Gastrocnemius medialis (tissue), 4 donors: ENCODE measurements at regions not wholly inside any gene's neighbourhood (a gene's known extent, or its start where the extent isn't known, plus 50 kb on each side); places are given as distances from the start of the nearest gene placed in this dataset.

Experiments
- ATAC-seq, 2 donors: fragments of 150-250 bp; one replicate each; pipeline ENCODE4 v1.9.1; 2016
- DNase-seq, 2 donors: peaks; one replicate each; pipeline ENCODE4 v3.0.0-alpha.2; 2019
- H3K27ac ChIP-seq, 4 donors: fragments of 200-600 bp; sonication (generic); 1 replicate in 1 of 4; 2 replicates in 3 of 4; pipeline ENCODE4 v1.5.1; 2016 to 2018; ENCODE audit warnings: mild to moderate bottlenecking in 2 of 4, moderate library complexity in 1 of 4
- H3K27me3 ChIP-seq, 3 donors: fragments of 200-600 bp; sonication (generic) in 2 of 3; 1 replicate in 1 of 3; 2 replicates in 2 of 3; pipeline versions ENCODE4 v1.5.1 to v1.6.0; 2016 to 2019; ENCODE audit warnings: mild to moderate bottlenecking in 1 of 3, moderate library complexity in 1 of 3
- H3K36me3 ChIP-seq, 2 donors: fragments of 200-600 bp; sonication (generic) in 1 of 2; one replicate each; pipeline ENCODE4 v1.5.1; 2017 to 2018
- H3K4me1 ChIP-seq, 2 donors: fragments of 200-600 bp; sonication (generic) in 1 of 2; one replicate each; pipeline ENCODE4 v1.5.1; 2016 to 2017; ENCODE audit warnings: mild to moderate bottlenecking in 2 of 2
- H3K4me3 ChIP-seq, 4 donors: fragments of 200-600 bp; sonication (generic) in 3 of 4; 1 replicate in 1 of 4; 2 replicates in 3 of 4; pipeline ENCODE4 v1.5.1; 2016 to 2019; ENCODE audit warnings: mild to moderate bottlenecking in 2 of 4
- H3K9me3 ChIP-seq, 3 donors: fragments of 200-600 bp; sonication (generic) in 2 of 3; 1 replicate in 1 of 3; 2 replicates in 2 of 3; pipeline ENCODE4 v1.5.1; 2016 to 2019
- CTCF ChIP-seq, 5 experiments: fragments of 450-650 bp in 3 of 5; fragments of 200-600 bp in 2 of 5; sonication (generic) in 2 of 5; IDR thresholded peaks in 4 of 5; conservative IDR thresholded peaks in 1 of 5; 1 replicate in 4 of 5; 2 replicates in 1 of 5; pipeline ENCODE4 v1.5.1; 2016 to 2019; ENCODE audit warnings: antibody characterized with exemption in 5 of 5, mild to moderate bottlenecking in 3 of 5, moderate library complexity in 3 of 5
- POLR2A ChIP-seq, 2 donors: fragments of 450-650 bp; IDR thresholded peaks; one replicate each; pipeline ENCODE4 v1.6.1; 2017; ENCODE audit warnings: antibody characterized with exemption in 2 of 2, mild to moderate bottlenecking in 2 of 2, moderate library complexity in 2 of 2
- in situ Hi-C, 4 donors: fragments of 200-750 bp; cut with MboI; loops; one replicate each; pipeline versions ENCODE4 v1.15.0 to v1.8.0; 2017; ENCODE audit warnings: low sequenced_read_pairs in 4 of 4
- intact Hi-C: fragments of 100-400 bp; cut with DNase I; formaldehyde crosslinking; loops from one replicate; pipeline ENCODE4 v1.15.1; 2023; ENCODE audit warnings: low total_unique reads

- no peaks in the 10 kb centered on the region for H3K27me3 ChIP-seq
- ATAC-seq, result no peak
- no peaks in the 10 kb centered on the region for H3K9me3 ChIP-seq
- no peak for DNase-seq
- H3K4me1 ChIP-seq, result no peaks in the 10 kb centered on the region
- H3K36me3 ChIP-seq, result no peaks in the 10 kb centered on the region
- intact Hi-C loops, result no loop called here
- TF ChIP-seq POLR2A (IDR thresholded peaks at IDR 0.05), result no peak
- TF ChIP-seq CTCF (IDR thresholded peaks at IDR 0.05 in 4 of 5, conservative IDR thresholded peaks at IDR 0.05 in 1 of 5), result no peak
- in situ Hi-C loops, result no loop called here
- no peak overlapping the region for H3K4me3 ChIP-seq
- no peak overlapping the region for H3K27ac ChIP-seq
Measured at GRCh38 chr13:103386341-103386740, 320.1 kb upstream of the SLC10A2 start.

- ATAC-seq, result no peak
- in situ Hi-C loops, result no loop called here
- Histone ChIP-seq H3K27ac (no peak overlapping the region), H3K4me3 (no peak overlapping the region), H3K4me1 (no peaks in the 10 kb centered on the region), H3K9me3 (no peaks in the 10 kb centered on the region), H3K27me3 (no peaks in the 10 kb centered on the region), H3K36me3 (no peaks in the 10 kb centered on the region)
- TF ChIP-seq CTCF (IDR thresholded peaks at IDR 0.05 in 4 of 5, conservative IDR thresholded peaks at IDR 0.05 in 1 of 5), result no peak
- no peak for TF ChIP-seq POLR2A (IDR thresholded peaks at IDR 0.05)
- no peak for DNase-seq
- intact Hi-C loops, result no loop called here
Measured at GRCh38 chr13:103373916-103374315, 307.7 kb upstream of the SLC10A2 start.

GRCh38 chr13:103371271-103371670 is 305.1 kb upstream of the SLC10A2 start:
- H3K27ac ChIP-seq, result no peak overlapping the region
- H3K36me3 ChIP-seq, result no peaks in the 10 kb centered on the region
- in situ Hi-C loops (no loop called here), intact Hi-C loops (no loop called here)
- TF ChIP-seq POLR2A (IDR thresholded peaks at IDR 0.05), result no peak
- no peaks in the 10 kb centered on the region for H3K27me3 ChIP-seq
- no peaks in the 10 kb centered on the region for H3K9me3 ChIP-seq
- H3K4me1 ChIP-seq, result no peaks in the 10 kb centered on the region
- no peak overlapping the region for H3K4me3 ChIP-seq
- ATAC-seq, result no peak
- no peak for DNase-seq

- DNase-seq (no peak), ATAC-seq (no peak)
- Histone ChIP-seq H3K4me1 (no peaks in the 10 kb centered on the region), H3K36me3 (no peaks in the 10 kb centered on the region), H3K4me3 (no peak overlapping the region), H3K27ac (no peak overlapping the region), H3K27me3 (no peaks in the 10 kb centered on the region), H3K9me3 (no peaks in the 10 kb centered on the region)
- in situ Hi-C loops, result no loop called here
- TF ChIP-seq POLR2A (IDR thresholded peaks at IDR 0.05), result no peak
- TF ChIP-seq CTCF (IDR thresholded peaks at IDR 0.05 in 4 of 5, conservative IDR thresholded peaks at IDR 0.05 in 1 of 5), result no peak
- intact Hi-C loops, result no loop called here
Measured at GRCh38 chr13:103370790-103371189, 304.6 kb upstream of the SLC10A2 start.

GRCh38 chr13:103358255-103358932 is 292.2 kb upstream of the SLC10A2 start:
- no peak for ATAC-seq
- intact Hi-C loops, result no loop called here
- no peaks in the 10 kb centered on the region for H3K27me3 ChIP-seq
- no peaks in the 10 kb centered on the region for H3K9me3 ChIP-seq
- H3K4me1 ChIP-seq, result no peaks in the 10 kb centered on the region
- no peak overlapping the region for H3K27ac ChIP-seq
- no peak overlapping the region for H3K4me3 ChIP-seq
- no peak for TF ChIP-seq CTCF (IDR thresholded peaks at IDR 0.05 in 4 of 5, conservative IDR thresholded peaks at IDR 0.05 in 1 of 5)
- no peak for TF ChIP-seq POLR2A (IDR thresholded peaks at IDR 0.05)
- in situ Hi-C loops, result no loop called here
- no peaks in the 10 kb centered on the region for H3K36me3 ChIP-seq
- DNase-seq, result no peak
